RKO (cell line): ENCODE measurements at regions not wholly inside any gene's neighbourhood (a gene's known extent, or its start where the extent isn't known, plus 50 kb on each side); places are given as distances from the start of the nearest gene placed in this dataset.
"Not testable (repeated sequence)": the region's sequence is repeated elsewhere in the genome, so short reads cannot be mapped to it uniquely, and the experiment has no call there.

Experiments
- DNase-seq: peaks from one replicate; pipeline ENCODE4 v3.0.0-alpha.2; 2016; ENCODE audit warnings: low spot score

DNA sequence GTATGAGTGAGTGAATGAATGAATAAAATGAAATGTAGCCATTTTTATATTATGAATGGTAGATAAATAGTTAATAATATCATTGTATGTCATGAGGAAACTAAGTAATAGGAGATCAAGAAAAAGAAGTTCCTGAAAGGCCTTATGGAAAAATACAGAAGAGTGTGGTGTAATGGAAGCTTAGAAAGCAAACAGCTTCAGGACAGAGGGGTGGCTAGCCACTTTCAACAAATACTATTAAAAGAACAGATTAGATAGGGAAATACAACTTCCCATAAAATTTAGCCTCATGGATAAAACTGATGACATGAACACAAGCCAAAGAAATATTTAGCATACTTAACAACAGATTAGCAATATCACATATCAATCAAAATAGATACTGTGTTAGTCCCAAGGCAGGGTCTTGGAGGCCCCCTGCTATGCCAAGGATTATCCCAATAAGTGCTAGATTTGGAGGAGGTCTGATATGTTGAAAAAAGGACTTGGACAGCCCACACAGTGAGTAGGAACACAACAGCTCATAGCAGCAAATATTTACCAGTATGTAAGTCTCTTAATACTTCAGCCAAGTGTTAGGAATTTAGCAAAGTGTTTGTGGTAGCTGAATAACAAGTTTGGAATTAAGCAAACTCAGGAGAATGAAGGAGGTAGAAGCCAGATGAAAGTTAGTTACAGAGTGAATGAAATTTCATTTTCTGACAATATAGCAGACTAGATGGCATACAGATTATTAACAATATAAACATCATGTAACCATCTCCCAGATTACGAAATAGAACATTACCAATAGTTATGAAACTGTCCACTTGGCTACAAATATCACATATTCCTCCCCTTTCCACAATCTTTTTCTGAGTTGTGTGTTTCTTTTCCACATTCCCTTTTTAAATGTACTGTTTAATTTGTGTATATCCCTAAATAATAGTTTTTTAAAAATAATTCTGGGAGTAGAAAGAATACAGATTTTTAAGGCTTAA lies 1632.0 kb downstream of the PCDH9 start:
- DNase-seq, result peak; percentile 17

DNA sequence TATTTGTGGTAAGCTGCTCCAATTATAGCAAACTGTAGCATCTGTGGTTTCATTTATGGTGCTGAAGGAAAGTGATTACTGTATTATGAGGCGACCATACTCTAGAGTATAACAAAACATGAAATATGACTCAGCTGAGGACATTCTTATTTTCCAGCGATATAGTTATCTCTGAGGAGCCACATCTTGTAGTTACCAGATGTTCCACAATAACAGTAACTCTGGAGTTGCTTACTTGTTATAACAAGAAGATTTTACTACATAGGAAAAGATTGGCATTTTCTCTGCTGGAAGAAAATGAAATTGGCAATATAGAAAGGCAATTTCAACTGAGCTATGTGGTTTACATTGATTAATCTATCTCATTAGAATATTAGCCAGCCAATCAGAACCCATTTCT lies 1634.2 kb downstream of the PCDH9 start:
- no peak for DNase-seq

DNA sequence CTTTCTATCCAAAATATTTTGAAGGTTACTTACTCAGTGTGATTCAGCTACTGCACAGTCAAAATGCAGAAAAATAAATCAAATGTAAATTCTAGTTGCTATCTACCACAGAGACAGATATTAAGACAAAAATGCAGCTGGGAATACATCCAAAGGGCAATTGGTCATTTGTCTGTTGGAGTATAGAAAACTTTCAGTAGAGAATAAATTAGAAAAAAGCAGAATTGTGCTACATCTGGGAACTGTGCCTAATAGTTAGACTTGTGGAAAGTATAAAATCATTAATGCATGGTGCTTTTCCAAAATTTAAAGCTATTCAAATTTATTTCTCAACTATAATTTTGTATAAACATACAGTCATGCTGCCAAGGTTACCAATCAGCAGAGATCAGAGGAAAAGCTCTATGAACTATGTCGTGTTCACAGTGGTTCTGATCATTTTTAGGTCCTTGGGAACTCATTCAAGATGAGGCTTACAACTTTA lies 1635.8 kb downstream of the PCDH9 start:
- no peak for DNase-seq

DNA sequence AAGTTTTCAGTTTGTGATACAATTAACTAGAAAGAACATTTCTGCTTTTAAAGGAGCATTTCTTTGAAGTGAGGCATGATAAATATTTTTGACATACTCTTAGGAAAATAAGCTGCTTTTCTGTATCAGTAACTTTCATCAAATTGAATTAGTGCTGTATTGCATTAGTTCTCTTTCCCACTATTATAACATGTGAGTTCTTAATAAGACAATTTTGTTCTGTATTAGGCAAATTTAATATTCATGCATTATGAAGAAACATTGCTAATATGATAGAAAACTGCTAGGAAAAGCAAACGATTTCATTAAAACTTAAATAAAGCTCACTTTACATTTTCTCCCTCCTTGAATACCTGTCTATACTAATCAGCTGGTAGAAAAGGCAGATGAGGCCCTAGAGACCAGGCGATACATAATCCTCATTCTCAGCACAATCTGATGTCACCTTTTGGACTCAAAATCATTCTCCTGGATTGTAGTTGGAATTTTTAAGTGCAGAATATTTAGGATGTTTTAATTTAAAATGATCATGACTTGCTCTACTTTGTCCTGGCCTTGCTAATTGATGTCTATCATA lies 1636.8 kb downstream of the PCDH9 start:
- DNase-seq, result no peak

DNA sequence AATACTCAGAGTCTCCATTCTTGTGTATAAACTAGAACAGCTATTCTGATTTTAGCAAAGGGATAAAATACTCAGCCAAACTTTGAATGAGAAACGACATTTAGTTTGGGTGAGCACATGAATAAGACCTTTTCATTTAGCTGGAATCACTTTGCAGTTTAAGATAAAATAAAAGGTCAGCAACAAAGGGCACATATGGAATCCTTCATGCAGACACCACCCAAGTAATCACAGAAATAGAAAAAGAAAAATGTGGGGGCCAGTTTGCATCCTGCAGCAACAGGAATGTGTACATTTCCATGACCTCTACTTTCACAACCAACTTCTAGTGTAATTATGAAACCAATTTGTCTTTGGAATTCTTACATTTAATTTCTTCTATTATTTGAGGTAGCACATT lies 1637.4 kb downstream of the PCDH9 start:
- DNase-seq, result no peak

DNA sequence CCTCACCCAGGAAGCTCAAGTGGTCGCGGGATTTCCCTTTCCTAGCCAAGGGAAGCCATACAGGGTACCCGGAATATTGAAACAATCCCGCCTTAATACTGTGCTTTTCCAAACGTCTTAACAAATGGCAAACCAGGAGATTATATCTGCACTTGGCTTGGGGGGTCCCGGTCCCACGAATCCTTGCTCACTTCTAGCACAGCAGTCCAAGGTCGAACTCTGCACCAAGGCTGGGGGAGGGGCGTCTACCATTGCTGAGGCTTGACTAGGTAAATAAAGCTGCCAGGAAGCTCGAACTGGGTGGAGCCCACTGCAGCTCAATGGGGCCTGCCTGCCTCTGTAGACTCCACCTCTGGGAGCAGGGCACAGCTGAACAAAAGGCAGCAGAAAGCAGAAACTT lies 1644.8 kb downstream of the PCDH9 start:
- DNase-seq, result no peak

DNA sequence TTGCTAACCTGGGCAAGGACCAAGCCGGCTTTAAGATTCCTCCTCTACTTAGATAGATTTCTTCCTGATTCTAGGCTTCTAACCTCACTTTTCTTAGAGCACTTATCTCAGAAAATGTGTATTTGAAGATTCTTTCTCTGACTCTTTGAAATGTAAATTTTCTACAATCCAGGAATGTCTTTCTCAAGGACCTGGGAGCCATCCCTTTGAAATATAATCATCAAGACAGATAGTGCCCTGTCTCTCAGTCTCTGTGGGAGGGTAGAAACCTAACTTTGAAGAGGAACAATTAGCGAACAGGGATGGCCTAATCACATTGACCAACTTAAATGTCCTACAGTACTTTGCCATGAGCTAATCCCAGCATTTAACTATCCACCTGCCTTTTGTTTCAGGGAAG lies 1646.0 kb downstream of the PCDH9 start:
- no peak for DNase-seq

DNA sequence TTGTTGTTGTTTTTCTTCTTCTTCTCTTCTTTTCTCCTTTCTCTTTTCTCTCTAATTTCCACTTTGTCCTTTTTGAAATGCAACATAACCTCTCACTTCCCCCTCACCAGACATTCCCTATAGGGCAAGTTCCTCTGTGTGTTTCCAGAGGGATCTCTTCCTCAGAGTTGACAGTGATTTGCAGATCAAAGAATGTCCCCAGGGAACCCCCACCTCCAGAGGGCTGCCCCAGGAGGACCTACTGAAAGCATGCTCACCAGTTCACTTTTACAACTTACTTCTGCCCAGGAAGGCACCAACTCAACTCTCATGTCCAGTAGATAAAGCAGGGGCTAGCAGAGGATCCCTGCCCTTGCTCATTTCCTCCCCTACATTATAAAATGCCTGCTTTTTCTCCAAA lies 1648.0 kb downstream of the PCDH9 start:
- no peak for DNase-seq

DNA sequence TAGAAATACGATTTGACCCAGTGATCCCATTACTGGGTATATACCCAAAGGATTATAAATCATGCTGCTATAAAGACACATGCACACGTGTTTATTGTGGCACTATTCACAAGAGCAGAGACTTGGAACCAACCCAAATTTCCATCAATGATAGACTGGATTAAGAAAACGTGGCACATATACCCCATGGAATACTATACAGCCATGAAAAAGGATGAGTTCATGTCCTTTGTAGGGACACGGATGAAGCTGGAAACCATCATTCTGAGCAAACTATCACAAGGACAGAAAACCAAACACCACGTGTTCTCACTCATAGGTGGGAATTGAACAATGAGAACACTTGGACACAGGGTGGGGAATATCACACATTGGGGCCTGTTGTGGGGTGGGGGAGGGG lies 1665.6 kb downstream of the PCDH9 start:
- DNase-seq, result not testable (repeated sequence)

DNA sequence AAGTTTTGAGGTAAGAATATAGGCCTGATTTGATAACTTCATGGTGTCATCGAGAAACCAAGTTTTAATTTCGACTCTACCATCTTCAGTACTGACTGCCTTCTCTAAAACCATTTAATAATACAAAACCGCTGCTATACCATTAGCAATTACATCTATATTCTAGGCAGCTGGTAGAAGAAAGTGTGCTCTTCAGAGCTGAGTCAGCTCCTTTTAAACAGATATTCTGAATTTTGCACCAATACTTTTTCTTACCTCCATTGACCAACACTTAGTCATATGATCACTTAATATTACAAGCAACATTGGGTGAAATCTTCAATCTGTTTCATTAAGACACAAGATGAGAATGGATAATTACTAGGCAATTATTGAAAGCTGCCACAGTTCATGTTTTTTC lies 1667.8 kb downstream of the PCDH9 start:
- no peak for DNase-seq

DNA sequence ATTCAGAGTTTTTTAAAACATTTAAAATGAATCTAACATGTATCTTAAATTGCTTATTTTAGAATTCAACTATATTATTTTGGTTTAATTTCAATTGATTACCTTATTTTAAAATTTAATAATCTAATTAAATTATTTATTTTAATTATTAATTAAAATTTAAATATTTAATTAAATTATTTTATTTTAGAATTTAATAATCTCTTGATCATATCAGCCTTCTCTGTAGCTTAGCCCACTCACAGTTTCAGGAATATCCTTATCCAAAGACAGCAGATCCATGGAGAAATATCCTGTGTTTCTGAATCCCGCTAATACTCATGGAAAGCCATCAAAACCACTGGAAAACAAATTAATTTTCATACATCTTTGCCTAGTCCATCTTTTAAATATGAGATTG lies 1669.2 kb downstream of the PCDH9 start:
- DNase-seq, result no peak

DNA sequence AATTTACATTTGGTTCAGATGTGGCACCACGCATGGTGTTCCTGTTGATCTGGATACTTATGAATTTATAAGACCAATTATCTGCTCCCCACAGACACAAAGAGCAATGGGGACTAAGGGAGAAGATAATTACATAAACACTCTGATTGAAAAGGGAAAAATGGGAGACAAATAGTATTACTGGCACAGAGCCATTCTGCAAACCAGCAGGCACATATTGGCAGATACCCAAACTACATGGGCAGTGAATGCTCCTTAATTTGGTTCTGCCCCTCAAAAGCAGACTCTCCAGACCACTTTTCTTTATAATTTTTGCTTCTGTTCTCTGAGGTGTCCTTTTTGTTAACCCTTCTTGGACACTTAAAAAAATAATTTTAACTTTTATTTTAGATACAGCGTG lies 1674.2 kb downstream of the PCDH9 start:
- DNase-seq, result no peak

DNA sequence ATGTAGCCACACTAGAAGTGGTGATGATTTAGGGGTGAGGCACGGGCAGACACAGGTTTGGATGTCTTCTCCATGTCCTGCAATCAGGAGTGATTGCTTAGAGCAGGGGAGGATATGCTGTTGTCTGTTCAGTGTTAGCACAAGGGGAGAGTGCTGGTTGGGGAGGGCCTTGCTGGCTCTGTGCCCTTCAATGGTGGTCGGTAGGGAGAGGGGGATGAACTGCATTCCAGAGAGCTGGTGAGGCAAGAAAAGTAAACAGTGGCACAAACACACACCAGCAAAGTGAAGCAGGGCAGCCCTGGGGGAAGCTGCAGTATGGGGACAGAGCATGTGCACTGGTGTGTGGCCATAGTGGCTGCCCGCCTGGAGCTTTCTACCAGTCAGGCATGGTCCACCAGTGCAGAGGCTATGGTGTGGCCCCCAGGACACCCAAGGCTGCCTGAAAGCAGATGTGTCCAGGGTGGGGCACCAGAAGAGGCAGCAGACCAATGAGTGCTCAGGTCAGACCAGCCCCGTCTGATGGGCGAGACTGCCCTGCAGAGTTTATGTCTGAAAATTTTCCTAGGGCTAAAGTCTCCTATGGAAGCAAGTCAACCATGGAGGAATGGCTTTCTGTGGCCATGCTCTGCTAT lies 1676.9 kb downstream of the PCDH9 start:
- no peak for DNase-seq

DNA sequence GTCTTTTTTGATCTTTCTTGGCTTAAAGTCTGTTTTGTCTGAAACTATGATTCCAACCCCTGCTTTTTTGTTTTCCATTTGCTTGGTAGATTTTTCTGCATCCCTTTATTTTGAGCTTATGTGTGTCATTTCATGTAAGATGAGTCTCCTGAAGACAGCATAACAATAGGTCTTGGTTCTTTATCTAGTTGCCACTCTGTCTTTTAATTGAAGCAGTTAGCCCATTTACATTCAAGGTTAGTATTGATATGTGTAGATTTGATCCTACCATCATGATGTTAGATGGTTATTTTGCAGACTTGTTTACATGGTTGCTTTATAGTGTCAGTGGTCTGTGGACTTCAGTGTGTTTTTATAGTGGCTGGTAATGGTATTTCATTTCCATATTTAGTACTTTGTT lies 1678.9 kb downstream of the PCDH9 start:
- DNase-seq, result no peak

DNA sequence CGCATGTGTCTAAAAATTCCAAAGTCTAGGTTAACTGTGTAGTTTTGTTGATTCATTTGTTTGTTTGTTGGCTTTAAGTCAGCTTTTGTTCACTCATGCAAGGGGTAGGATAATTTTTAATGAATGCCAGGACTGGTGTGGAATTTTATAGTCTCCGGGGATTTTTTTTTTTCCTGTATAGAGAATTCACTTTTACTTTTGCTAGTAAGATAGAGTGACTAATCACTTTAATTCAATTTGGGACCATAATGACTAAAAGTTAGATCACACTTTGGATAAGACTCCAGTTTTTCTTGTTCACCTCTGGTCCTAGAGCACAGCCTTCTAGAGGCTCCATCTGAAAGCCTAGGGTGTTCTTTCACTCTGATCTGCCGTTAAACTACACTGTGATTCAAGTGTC lies 1690.0 kb downstream of the PCDH9 start:
- peak; percentile 30 for DNase-seq

DNA sequence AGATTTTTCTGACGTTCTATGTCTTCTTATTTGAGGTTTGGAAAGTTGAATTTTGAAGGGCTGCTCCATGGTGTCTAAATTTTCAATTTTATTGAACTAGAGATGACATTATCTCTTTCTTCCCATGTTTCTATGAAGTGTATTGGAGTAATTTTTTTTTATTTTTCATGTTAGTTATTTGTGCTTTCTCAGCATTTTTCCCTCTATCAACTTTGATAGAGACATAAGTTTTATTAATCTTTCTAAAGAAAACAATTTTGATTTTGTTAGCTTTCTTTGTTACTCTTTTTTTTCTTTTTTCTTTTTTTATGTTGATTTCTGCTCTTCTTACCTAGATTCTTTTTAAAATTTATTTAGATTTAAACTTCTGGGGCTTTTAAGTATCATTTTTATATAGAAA lies 1694.8 kb downstream of the PCDH9 start:
- DNase-seq, result no peak

DNA sequence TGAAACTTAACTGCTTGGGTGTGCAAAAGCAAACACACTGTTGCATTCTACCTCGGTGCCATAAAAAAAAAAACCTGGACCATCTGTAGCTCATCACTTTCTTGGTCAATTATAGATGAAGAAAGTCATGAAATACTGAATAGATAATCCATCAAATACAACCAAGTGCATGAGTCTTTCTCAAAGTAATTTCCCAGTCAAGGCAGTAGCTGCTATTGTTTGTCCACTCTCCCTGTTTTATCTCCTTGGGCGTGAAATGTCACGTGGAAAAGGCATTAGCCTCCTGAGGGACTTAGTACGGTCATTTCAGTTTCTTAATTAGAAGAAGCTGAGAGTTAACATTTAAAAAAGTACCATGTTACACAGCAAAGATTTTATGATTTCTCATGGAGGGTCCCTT lies 1697.9 kb downstream of the PCDH9 start:
- DNase-seq, result no peak

DNA sequence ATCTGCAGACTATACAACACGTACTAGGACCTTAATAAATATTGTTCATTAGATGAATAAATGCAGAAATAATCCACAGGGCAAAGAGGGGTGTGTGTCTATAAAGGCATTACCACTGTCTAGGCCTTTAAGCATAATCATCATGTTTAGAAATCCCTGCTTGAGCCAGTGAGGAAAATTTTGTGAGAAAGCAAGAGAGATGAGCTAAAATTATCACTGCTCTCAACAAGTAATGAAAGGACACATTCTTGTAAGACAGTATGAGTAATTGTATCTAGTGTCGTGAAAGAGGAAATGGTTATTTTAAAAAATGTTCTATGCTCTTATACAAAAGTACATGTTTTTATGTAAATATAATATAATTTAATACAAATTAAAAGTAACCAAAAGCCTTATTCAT lies 1699.4 kb downstream of the PCDH9 start:
- DNase-seq, result no peak

DNA sequence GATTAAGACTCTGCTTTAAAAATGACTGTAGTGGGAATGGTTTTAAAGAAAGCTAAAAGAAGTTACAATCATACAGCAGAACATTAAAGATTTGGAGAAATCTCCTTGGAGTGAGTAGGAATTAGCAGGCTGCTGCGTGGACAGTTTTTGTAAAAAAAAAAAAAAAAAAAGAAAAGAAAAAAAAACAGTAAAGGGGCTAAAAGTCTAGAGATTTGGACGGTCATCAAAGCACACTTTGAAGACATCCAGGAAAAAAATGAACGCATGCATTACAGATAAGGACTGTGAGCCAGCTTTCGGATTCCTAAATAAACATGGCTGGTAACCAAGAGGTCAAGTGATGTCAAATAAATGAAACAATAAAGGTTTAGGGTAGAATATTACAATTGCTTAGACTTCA lies 1700.6 kb downstream of the PCDH9 start:
- DNase-seq, result no peak

DNA sequence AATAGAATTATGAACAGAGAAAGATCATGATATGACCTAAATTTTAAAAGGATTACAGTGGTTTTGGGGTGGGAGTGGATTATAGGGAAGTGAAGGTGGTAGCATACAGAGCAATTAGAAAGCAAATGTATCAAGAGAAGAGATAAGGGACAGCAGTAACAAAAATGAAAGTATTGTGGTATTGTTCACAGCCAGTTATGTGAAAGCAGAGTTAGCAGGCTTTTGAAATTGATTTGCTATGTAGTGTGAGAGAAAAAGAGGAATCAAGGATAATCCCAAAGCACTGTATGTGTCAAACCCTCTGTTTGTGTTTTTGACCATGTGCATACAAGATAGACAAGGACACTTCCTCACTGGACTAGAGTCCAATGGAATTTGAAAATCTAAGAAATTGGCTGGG lies 1721.4 kb downstream of the PCDH9 start:
- no peak for DNase-seq

DNA sequence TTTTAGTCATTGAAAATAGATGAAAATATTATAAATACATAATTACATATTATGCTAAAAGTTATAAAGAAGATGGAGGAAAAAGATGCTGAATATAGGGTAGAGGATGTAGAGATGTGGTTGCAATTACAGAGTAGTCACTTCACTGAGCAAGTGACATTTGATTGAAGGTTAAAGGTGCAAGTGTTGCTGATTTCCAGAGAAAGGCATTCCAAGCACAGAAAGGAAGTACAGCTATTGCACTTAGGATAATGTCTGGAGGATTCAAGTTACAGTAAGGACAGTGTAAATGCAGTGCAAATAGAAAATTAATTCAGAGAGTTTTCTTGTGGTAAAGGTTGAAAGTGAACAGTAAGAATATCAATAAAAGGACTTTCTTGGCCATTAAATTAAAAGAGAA lies 1721.8 kb downstream of the PCDH9 start:
- DNase-seq, result no peak

DNA sequence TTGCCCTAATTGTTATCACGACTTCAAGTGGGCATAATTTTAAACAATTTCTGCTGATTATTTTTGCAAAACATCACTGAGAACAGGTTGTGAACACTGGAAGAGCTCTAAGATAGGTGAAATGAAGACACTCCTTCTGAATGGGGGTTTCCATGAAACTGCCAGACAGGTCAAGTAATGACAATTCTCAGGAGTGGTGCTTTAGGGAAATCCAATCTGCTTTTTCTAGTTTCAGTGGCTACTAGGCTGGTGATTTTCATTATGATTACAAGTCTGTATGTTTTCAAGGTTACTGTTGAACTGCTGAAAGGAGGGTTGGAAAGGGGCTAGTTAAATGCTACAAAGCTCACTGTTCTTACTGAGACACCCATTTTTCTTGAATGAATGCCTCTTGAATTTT lies 1724.2 kb downstream of the PCDH9 start:
- no peak for DNase-seq

DNA sequence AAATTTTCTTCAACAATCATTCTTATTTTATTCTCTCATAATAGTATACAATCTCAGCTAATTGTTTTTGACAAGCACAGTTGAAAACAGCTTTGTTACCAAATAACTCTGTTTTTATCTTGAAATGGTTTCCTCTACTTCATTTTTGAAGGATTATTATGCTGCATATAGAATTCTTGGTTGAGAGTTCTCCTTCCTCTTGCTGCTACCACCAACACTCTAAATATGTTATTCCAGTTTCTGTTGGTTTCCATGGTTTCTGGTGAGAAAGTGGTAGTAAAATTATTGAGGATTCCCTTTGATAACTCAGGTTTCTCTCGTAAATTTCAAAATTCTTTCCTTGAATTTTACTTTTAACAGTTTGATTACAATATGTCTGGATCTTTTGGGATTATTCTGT lies 1725.9 kb downstream of the PCDH9 start:
- no peak for DNase-seq
